Activated naive CD4-positive, alpha-beta T cell treated with anti-CD3 and anti-CD28 coated beads for 36 hours (primary cell): ENCODE measurements at regions not wholly inside any gene's neighbourhood (a gene's known extent, or its start where the extent isn't known, plus 50 kb on each side); places are given as distances from the start of the nearest gene placed in this dataset.

Experiments used
- CTCF ChIA-PET: fragments of 350-600 bp; sonication (Branson Sonifier 250); formaldehyde crosslinking; loops from one replicate; lab custom pipeline; 2021; ENCODE audit warnings: antibody characterized with exemption; lab: Charles Lee
- DNase-seq: peaks from one replicate; pipeline ENCODE4 v3.0.0-alpha.2; 2020
- H3K27ac Mint-ChIP-seq: one replicate; pipeline ENCODE4 v1.8.0; 2021; ENCODE audit warnings: mild to moderate bottlenecking, mixed read lengths
- H3K27me3 Mint-ChIP-seq: one replicate; pipeline ENCODE4 v1.8.0; 2021; ENCODE audit warnings: low read depth, mixed read lengths
- H3K36me3 Mint-ChIP-seq: one replicate; pipeline ENCODE4 v1.8.0; 2021; ENCODE audit warnings: low read depth, mixed read lengths
- H3K4me1 Mint-ChIP-seq: one replicate; pipeline ENCODE4 v1.8.0; 2021; ENCODE audit warnings: low read depth, mixed read lengths
- H3K4me3 Mint-ChIP-seq: one replicate; pipeline ENCODE4 v1.8.0; 2021; ENCODE audit warnings: mild to moderate bottlenecking, moderate library complexity, mixed read lengths
- H3K9me3 Mint-ChIP-seq: one replicate; pipeline ENCODE4 v1.8.0; 2021; ENCODE audit warnings: mixed read lengths
- intact Hi-C: fragments of 100-400 bp; cut with micrococcal nuclease; formaldehyde crosslinking; loops from one replicate; pipeline ENCODE4 v1.15.1; 2023

DNA sequence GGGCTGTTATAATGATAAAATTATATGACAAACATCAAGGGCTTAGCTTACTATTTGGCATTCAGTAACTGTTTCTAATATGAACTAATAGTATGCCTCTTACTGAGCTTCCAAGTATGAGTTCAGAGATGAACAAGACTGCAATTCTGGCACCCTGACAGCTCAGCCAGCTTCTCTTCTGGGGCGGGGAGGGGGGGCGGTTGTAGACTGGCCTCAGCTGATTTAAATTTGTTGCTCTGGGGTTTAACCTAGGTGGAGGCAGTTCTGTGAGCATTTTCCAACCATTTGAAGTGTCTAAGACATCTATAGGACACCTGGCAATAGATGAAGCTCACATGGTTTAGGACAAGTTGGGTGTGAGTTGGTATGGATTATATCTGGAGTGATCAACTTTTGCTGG, 401.9 kb downstream of the QKI start:
- DNase-seq: no peak

DNA sequence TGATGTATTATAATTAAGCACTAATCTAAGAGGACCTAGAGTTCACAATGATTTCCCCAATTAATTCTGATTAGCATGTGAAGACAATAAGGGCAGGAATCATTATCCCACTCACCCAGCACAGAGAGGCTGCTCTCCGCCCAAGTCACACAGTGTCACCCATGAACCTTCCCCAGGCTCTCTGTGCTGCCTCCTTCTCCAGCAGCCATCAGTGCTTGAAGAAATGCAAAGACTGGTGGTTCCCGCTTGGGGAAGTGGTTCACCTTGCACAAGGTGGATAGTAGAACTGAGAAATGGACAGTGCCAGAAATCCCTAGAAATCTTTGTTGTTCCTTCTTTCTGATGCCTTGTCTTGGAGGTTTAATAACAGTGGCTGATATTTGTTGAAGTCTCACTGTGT, 401.3 kb downstream of the QKI start:
- Mint-ChIP-seq H3K4me1 (no peaks in the 10 kb centered on the region), H3K9me3 (peaks cover 2% of the 10 kb centered on the region), H3K4me3 (no peak overlapping the region), H3K27ac (no peak overlapping the region), H3K36me3 (no peaks in the 10 kb centered on the region), H3K27me3 (peaks cover 17% of the 10 kb centered on the region)
- no peak for DNase-seq
- CTCF ChIA-PET: no interaction called here
- intact Hi-C loops: no loop called here

More for the DNA sequence above, 401.9 kb downstream of the QKI start:
- Mint-ChIP-seq H3K9me3 (peaks cover 2% of the 10 kb centered on the region), H3K4me3 (no peak overlapping the region), H3K27ac (no peak overlapping the region), H3K36me3 (no peaks in the 10 kb centered on the region), H3K4me1 (no peaks in the 10 kb centered on the region), H3K27me3 (peaks cover 17% of the 10 kb centered on the region)
- intact Hi-C loops: no loop called here
- CTCF ChIA-PET: no interaction called here

DNA sequence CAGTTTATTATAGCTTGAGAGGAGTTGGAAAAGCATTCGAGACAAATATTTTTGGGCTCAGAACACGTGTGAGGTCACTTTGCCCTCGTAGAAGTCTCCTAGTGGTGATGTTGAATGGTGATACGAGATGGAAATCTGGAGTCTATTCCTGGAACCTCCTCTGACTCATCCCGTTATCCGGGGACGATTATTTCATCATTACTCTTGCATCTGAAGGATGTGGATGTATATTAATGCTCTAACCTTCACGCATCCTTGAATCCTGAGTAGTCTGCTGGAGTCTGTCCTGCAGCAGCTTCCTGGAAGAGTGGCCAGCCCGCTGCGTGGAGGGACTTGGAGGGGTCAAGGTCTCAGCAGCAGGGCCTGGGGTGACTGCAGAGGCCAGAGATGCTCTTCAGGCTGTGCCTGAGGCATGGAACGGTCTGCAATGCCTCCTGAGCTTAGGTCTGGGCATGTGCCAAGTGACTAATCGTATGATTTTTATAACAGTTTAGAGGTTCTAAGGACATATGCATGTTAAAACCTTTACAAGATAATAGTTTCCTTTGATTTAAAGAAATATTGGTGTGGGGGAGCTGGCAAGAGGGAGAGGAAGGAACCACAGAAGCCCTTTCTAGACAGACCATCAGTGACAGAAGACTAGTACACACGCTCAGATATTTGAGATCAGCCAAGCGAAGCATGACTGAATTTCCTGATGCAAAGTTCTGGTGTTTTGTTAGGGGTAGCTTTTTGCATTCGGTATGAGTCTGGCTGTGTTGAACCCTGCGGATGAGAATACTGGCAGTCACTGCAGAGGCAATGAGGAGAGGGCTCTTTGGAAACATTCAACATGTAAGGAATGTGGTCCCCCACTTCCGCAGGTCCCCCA, 400.2 kb downstream of the QKI start:
- DNase-seq: no peak
- intact Hi-C loops: no loop called here
- CTCF ChIA-PET: no interaction called here
- Mint-ChIP-seq H3K4me3 (no peak overlapping the region), H3K27ac (no peak overlapping the region), H3K36me3 (no peaks in the 10 kb centered on the region), H3K9me3 (peaks cover 2% of the 10 kb centered on the region), H3K27me3 (peaks cover 13% of the 10 kb centered on the region), H3K4me1 (no peaks in the 10 kb centered on the region)

DNA sequence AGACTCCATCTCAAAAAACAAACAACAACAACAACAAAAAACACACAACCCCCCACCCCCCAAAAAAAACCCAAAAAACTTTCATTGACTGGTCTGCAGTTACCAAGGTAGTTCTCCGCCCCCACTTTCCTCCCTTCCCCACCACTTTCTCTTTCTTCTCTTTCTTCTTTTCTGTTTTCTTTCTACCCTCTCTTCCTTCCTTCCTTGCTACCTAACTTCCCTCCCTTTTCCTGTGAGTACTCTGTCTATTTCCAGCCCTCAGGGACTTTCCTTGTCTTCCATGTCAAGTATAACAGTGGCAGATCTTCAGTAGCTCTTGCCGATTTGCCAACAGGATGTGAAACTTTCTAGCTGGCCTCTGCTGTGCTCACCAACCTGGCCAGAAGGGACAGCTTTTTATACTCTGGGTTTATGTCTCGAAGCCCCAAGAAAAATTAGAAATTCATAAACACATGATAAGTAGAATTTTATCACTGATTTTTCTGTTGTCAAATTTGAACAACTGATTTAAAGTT, 399.5 kb downstream of the QKI start:
- Mint-ChIP-seq H3K4me3 (no peak overlapping the region), H3K9me3 (no peaks in the 10 kb centered on the region), H3K4me1 (no peaks in the 10 kb centered on the region), H3K27me3 (peaks cover 11% of the 10 kb centered on the region), H3K36me3 (no peaks in the 10 kb centered on the region), H3K27ac (no peak overlapping the region)
- intact Hi-C loops: no loop called here
- no peak for DNase-seq
- CTCF ChIA-PET: no interaction called here

DNA sequence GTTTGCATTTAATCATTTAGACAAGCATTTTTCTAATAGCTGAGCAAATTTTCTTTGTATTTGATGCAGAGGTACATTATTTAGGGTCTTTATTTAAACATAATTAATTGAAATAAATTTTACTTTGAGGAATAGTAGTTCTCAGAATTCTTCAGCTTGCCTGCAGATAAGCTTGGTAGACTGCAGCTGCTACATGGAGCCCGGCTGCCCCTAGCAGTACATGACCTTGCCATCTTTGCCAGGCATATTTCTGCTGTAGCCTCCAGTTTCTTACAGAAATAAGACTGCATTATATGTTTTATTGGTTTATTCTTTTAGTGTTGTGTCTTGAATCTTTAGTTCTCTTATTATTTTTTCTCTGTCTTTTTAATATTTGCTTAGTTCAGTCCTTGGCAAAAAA, 396.8 kb downstream of the QKI start:
- Mint-ChIP-seq H3K27me3 (peaks cover 6% of the 10 kb centered on the region), H3K36me3 (no peaks in the 10 kb centered on the region), H3K27ac (no peak overlapping the region), H3K9me3 (no peaks in the 10 kb centered on the region), H3K4me3 (no peak overlapping the region), H3K4me1 (no peaks in the 10 kb centered on the region)
- DNase-seq: no peak
- CTCF ChIA-PET: no interaction called here
- intact Hi-C loops: no loop called here

DNA sequence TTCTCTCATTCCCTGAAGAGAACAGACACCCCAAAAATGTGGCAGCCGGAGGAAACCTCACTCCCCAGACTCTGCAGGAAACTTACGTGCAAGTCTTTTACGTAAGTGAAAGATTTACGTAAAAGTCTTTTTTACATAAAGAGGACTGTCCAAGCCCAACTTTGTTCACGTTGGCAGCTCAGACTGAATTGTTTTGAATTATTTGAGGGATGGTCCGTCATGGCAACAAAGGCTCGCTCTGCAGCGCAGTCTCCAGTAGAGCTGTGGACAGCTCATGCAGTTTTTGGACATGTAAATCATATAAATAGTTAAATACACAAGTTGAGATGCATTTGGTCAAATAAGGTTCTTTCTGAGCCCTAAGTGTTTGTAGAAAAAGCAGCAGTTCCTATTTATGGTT, 394.8 kb downstream of the QKI start:
- intact Hi-C loops: no loop called here
- CTCF ChIA-PET: no interaction called here
- Mint-ChIP-seq H3K4me1 (no peaks in the 10 kb centered on the region), H3K27ac (no peak overlapping the region), H3K27me3 (no peaks in the 10 kb centered on the region), H3K36me3 (no peaks in the 10 kb centered on the region), H3K9me3 (no peaks in the 10 kb centered on the region), H3K4me3 (no peak overlapping the region)
- no peak for DNase-seq

DNA sequence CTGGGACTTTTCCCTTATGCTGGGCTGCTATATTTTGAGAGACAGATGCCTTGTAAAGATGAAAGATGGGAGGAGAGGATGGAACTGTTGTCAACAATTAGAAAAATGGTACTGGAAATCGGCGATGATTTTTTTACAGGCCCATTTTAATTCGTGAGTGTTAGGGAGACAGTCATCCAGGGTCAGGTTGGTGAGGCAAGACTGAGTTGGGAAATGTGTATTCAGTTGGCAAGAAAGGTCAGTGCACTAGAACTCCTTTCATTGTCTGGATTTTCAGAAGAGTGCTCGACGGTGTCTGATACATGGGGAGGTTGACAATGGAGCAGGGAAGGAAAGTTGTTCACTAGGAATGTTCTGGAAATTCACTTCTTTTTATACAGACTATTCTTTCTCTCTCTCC, 394.4 kb downstream of the QKI start:
- no peaks in the 10 kb centered on the region for H3K36me3 Mint-ChIP-seq
- CTCF ChIA-PET: no interaction called here
- no peaks in the 10 kb centered on the region for H3K9me3 Mint-ChIP-seq

DNA sequence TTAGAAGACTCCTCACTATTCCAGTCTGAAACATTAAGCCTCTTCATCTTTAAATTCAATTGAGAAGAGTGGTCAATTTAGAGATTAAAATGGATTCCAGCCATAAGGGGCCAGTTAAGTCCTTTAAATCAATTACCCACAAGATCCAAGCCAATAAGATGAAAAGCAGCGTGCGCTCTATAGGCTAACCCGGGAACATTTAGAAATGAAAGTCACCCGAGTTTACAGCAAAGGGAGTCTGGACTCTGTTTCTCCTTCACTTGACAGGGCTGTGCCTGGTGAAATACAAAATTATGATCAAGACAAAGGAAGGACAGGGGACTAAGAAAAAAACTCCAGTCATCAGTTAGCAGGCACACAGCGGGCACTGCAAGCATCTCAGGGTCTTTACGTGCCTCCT, 393.7 kb downstream of the QKI start:
- DNase-seq: no peak
- Mint-ChIP-seq H3K27me3 (no peaks in the 10 kb centered on the region), H3K9me3 (no peaks in the 10 kb centered on the region), H3K36me3 (no peaks in the 10 kb centered on the region), H3K4me1 (no peaks in the 10 kb centered on the region), H3K27ac (no peak overlapping the region), H3K4me3 (no peak overlapping the region)
- CTCF ChIA-PET: no interaction called here
- intact Hi-C loops: no loop called here

More for the DNA sequence above, 394.4 kb downstream of the QKI start:
- intact Hi-C loops: no loop called here
- H3K27ac Mint-ChIP-seq: no peak overlapping the region
- DNase-seq: no peak
- no peaks in the 10 kb centered on the region for H3K27me3 Mint-ChIP-seq
- no peaks in the 10 kb centered on the region for H3K4me1 Mint-ChIP-seq
- H3K4me3 Mint-ChIP-seq: no peak overlapping the region

DNA sequence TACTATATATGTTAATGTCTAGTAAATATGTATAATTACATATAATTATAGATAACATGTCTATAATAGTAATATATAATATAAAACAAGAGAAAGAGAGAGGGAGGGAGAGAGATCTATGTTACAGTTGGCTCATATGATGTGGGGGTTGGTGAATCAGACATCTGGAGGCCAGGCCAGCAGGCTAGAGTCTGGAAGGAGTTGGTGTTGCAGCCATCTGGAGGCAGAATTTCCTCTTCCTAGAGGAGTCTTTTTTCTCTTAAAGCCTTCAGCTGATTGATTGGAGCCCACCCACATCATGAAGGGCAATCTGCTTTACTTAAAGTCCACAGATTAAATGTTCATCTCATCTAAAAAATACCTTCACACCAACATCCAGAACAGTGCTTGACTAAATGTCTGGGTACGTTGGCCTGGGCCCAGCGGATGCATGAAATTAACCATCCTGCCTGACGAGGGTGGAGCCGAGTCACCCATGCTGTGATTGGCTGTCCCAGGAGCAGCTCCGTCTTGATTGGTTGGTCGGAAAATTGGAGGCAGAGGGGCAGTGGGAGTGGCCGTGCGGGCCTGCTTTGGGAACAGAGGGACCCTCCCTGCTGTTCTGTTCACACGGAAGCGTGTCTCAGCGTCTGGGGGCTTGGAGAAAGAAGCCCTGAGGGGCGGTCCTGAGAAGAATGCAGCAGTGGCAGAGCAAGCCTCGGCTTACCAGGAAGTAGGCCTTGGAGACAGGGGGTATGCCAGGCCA, 392.4 kb downstream of the QKI start:
- no peak overlapping the region for H3K27ac Mint-ChIP-seq
- no peaks in the 10 kb centered on the region for H3K36me3 Mint-ChIP-seq
- H3K27me3 Mint-ChIP-seq: no peaks in the 10 kb centered on the region
- intact Hi-C loops: no loop called here
- CTCF ChIA-PET: no interaction called here
- H3K4me1 Mint-ChIP-seq: no peaks in the 10 kb centered on the region
- no peak overlapping the region for H3K4me3 Mint-ChIP-seq
- H3K9me3 Mint-ChIP-seq: no peaks in the 10 kb centered on the region
- no peak for DNase-seq

DNA sequence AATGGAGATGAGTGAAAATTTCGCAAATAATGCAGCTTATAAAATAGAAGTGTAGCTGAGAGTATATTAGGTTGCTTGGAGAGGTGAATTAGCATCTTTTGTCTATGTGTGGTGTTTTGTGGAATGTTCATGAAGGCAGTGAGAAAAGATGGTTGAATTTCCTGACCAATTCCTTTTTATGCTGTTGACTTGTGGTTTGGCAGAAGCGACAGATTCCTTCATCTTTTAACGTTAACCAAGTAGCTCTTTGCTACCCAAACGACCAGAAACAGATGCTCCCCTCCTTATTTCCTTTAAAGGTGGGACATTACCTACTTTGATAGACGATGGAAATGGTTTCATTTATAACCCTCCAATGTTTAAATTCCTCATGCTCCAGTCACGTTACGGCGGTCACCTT, 390.5 kb downstream of the QKI start:
- DNase-seq: no peak
- H3K4me1 Mint-ChIP-seq: no peaks in the 10 kb centered on the region
- H3K27ac Mint-ChIP-seq: no peak overlapping the region
- intact Hi-C loops: no loop called here
- no peaks in the 10 kb centered on the region for H3K27me3 Mint-ChIP-seq
- no peaks in the 10 kb centered on the region for H3K36me3 Mint-ChIP-seq
- H3K9me3 Mint-ChIP-seq: no peaks in the 10 kb centered on the region
- H3K4me3 Mint-ChIP-seq: no peak overlapping the region
- CTCF ChIA-PET: interaction anchor here (0.5 to 0.6 kb wide), 2 partner anchors 49 to 379 kb away, joined by 3 to 4 read pairs; no protein-coding TSS in a partner anchor

DNA sequence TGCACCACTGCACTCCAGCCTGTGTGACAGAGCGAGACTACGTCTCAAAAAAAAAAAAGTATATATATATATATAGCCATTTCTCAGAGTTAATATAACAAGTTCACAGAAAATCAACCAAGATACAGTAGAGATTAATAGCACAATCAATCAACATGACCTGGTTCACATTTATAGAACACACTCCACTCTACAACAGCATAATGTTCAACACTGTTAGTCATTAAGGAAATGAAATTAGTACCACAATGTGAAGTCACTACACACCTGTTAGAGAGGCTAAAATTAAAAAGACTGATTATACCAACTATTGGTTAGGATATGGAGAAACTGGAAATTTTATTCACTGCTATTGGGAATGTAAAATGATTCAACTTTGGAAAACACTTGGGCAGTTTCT, 387.7 kb downstream of the QKI start:
- H3K4me3 Mint-ChIP-seq: no peak overlapping the region
- H3K27ac Mint-ChIP-seq: no peak overlapping the region
- intact Hi-C loops: no loop called here
- H3K27me3 Mint-ChIP-seq: peaks cover 6% of the 10 kb centered on the region
- no peaks in the 10 kb centered on the region for H3K4me1 Mint-ChIP-seq
- DNase-seq: no peak
- CTCF ChIA-PET: interaction anchor here (0.5 kb wide), 1 partner anchor 271 kb away, joined by 7 read pairs; no protein-coding TSS in a partner anchor
- no peaks in the 10 kb centered on the region for H3K9me3 Mint-ChIP-seq
- H3K36me3 Mint-ChIP-seq: no peaks in the 10 kb centered on the region

DNA sequence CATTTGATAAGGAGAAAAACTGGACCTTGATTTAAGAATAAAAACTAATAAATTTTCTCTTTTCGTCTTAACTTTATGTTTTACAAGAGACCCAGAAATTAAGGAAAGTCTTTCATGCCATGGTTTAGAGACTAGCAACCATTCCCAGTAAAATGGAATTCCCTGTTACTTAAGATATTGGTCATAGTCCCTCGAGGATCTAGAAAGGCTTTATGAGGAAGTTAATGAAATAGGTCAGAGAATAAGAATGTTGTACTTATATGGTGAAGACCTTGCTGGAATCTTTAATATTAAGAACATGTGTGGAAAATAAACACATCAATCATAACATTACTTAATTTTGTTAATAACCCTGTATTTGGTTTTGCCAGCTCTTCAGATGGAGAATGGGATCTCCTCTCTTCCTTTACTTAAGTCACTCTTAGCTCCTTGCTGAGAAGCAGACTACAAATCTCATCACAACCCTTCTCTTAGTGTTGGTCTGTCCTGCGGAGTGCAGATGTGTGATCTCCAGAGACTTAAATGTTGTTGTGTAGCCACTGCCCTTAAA, 382.9 kb downstream of the QKI start:
- no peaks in the 10 kb centered on the region for H3K4me1 Mint-ChIP-seq
- H3K4me3 Mint-ChIP-seq: no peak overlapping the region
- no peak for DNase-seq
- CTCF ChIA-PET: no interaction called here
- H3K27ac Mint-ChIP-seq: no peak overlapping the region
- peaks cover 21% of the 10 kb centered on the region for H3K27me3 Mint-ChIP-seq
- no peaks in the 10 kb centered on the region for H3K9me3 Mint-ChIP-seq
- H3K36me3 Mint-ChIP-seq: no peaks in the 10 kb centered on the region
- intact Hi-C loops: no loop called here
